GM12878 (cell line): ENCODE measurements at regions not wholly inside any gene's neighbourhood (a gene's known extent, or its start where the extent isn't known, plus 50 kb on each side); places are given as distances from the start of the nearest gene placed in this dataset.

Source experiments
- ATAC-seq: fragments of 200-7000 bp; cut with Tn5 transposase; 3 replicates; pipeline ENCODE4 v1.9.1; 2020; ENCODE audit warnings: mild to moderate bottlenecking, moderate library complexity
- BruUV-seq: library from RNA; stranded (reverse); fragments of 400-500 nt; replicated peaks from 2 replicates; lab custom pipeline; 2021; lab: Mats Ljungman, UMichigan
- CTCF ChIA-PET: fragments of 300-600 bp; sonication (Branson Sonifier 250); formaldehyde crosslinking; extraction: SDS; loops from one replicate; lab custom pipeline; 2021; ENCODE audit warnings: inconsistent platforms; lab: Yijun Ruan, JAX
- POLR2A ChIA-PET: fragments of 350-600 bp; formaldehyde crosslinking; extraction: SDS; loops from one replicate; lab custom pipeline; 2021; ENCODE audit warnings: inconsistent platforms; lab: Charles Lee
- RAD21 ChIA-PET: fragments of 300-600 bp; sonication (Branson Sonifier 250); formaldehyde crosslinking; loops from one replicate; lab custom pipeline; 2023; ENCODE audit warnings: antibody characterized with exemption; ENCODE audit not compliant: unreplicated experiment; lab: Charles Lee
- SMC1A ChIA-PET: fragments of 300-600 bp; sonication (Branson Sonifier 250); formaldehyde crosslinking; loops from one replicate; lab custom pipeline; 2023; ENCODE audit not compliant: unreplicated experiment, uncharacterized antibody; lab: Charles Lee
- DNase-seq: peaks from one replicate; pipeline ENCODE4 v3.0.0-alpha.2; 2011; ENCODE audit warnings: low read depth, low spot score
- FAIRE-seq: peaks from 3 replicates; lab custom pipeline; 2011; peaks lifted over from hg19 to GRCh38; lab: Jason Lieb, UNC
- H2AFZ ChIP-seq: 2 replicates; pipeline ENCODE4 v1.6.0; 2011; ENCODE audit warnings: low read depth, low read length, control low read depth; ENCODE audit not compliant: control insufficient read depth
- H3K27ac ChIP-seq: 2 replicates; pipeline ENCODE4 v1.5.1; 2011; ENCODE audit warnings: control low read depth; ENCODE audit not compliant: control insufficient read depth, insufficient read depth
- H3K27me3 ChIP-seq, 2 experiments: replicated peaks in 1 of 2; 2 replicates each; pipeline versions ENCODE4 v1.6.0 to v1.6.1; 2011; ENCODE audit warnings: low read length in 1 of 2; ENCODE audit not compliant: control insufficient read depth in 2 of 2, insufficient read depth in 2 of 2
- H3K36me3 ChIP-seq, 2 experiments: 2 replicates each; pipeline ENCODE4 v1.5.1; 2011; ENCODE audit warnings: low read length in 1 of 2; ENCODE audit not compliant: control insufficient read depth in 2 of 2, insufficient read depth in 2 of 2
- H3K4me1 ChIP-seq: 2 replicates; pipeline ENCODE4 v1.6.1; 2011; ENCODE audit warnings: mild to moderate bottlenecking, low read length, moderate library complexity, mixed read lengths; ENCODE audit not compliant: control insufficient read depth, insufficient read depth
- H3K4me2 ChIP-seq: 2 replicates; pipeline ENCODE4 v1.6.0; 2011; ENCODE audit warnings: control low read depth; ENCODE audit not compliant: control insufficient read depth, insufficient read depth
- H3K4me3 ChIP-seq: fragments of 200-600 bp; sonication (generic); 2 replicates; pipeline ENCODE4 v1.5.1; 2016
- H3K79me2 ChIP-seq: 2 replicates; pipeline ENCODE4 v1.6.0; 2011; ENCODE audit warnings: low read length; ENCODE audit not compliant: control insufficient read depth, insufficient read depth
- H3K9ac ChIP-seq: 2 replicates; pipeline ENCODE4 v1.8.0; 2011; ENCODE audit warnings: low read length, control low read depth, mixed read lengths; ENCODE audit not compliant: control insufficient read depth, insufficient read depth
- H3K9me3 ChIP-seq: replicated peaks from 3 replicates; pipeline ENCODE4 v1.5.1; 2011; ENCODE audit warnings: mild to moderate bottlenecking, low read length; ENCODE audit not compliant: control insufficient read depth, insufficient read depth
- H4K20me1 ChIP-seq: 2 replicates; pipeline ENCODE4 v1.6.0; 2011; ENCODE audit not compliant: control insufficient read depth, insufficient read depth
- BCL11A ChIP-seq: IDR thresholded peaks from 2 replicates; pipeline ENCODE4 v1.6.1; 2011; ENCODE audit warnings: low read depth, low read length
- JUND ChIP-seq: IDR thresholded peaks from 2 replicates; pipeline ENCODE4 v1.6.1; 2012; ENCODE audit warnings: low read depth, mild to moderate bottlenecking, low read length, improper control_type of control experiment, moderate library complexity
- MAX ChIP-seq: IDR thresholded peaks from 2 replicates; pipeline ENCODE4 v1.6.1; 2012; ENCODE audit warnings: low read depth, low read length, improper control_type of control experiment
- NR2F1 ChIP-seq: fragments of 450-650 bp; conservative IDR thresholded peaks from 2 replicates; pipeline ENCODE4 v1.6.1; 2017; ENCODE audit warnings: mild to moderate bottlenecking
- PML ChIP-seq: IDR thresholded peaks from 2 replicates; pipeline ENCODE4 v1.6.1; 2012; ENCODE audit warnings: low read length, inconsistent platforms
- SUZ12 ChIP-seq: fragments of 200-600 bp; sonication (generic); IDR thresholded peaks from one replicate; pipeline ENCODE4 v1.6.1; 2018; ENCODE audit warnings: antibody characterized with exemption, mild to moderate bottlenecking; ENCODE audit not compliant: unreplicated experiment
- ZZZ3 ChIP-seq: IDR thresholded peaks from 2 replicates; pipeline ENCODE4 v1.6.1; 2011; ENCODE audit warnings: low read depth; ENCODE audit not compliant: control insufficient read depth, insufficient read length
- WGBS: methylation state at CpG from one replicate; pipeline ENCODE4 v1.1.6; 2016; ENCODE audit warnings: low lambda C conversion rate; ENCODE audit not compliant: insufficient replicate concordance, insufficient coverage; ENCODE audit errors: missing lambda C conversion rate; 5-methylcytosine and 5-hydroxymethylcytosine counted together
- in situ Hi-C: fragments of 300-500 bp; cut with MboI; formaldehyde crosslinking; loops from 9 replicates; pipeline ENCODE4 v1.14.3; 2018; ENCODE audit warnings: mixed read lengths
- intact Hi-C: fragments of 100-400 bp; cut with micrococcal nuclease; formaldehyde crosslinking; loops from one replicate; pipeline ENCODE4 v1.14.2; 2022; ENCODE audit not compliant: unreplicated experiment

- no peak for TF ChIP-seq JUND
- TF ChIP-seq ZZZ3, result no peak
- TF ChIP-seq BCL11A, result no peak
- TF ChIP-seq, all 136 proteins: peak for 0
Measured at GRCh38 chr3:67876261-67876660, 221.8 kb upstream of the SUCLG2 start (continued).

- H3K9me3 ChIP-seq, result no peaks in the 10 kb centered on the region
- ATAC-seq (no peak), FAIRE-seq (no peak), DNase-seq (no peak)
- no TSS peak for BruUV-seq
- H3K4me3 ChIP-seq, result no peak overlapping the region
- H3K9ac ChIP-seq, result no peak overlapping the region
- H3K27ac ChIP-seq, result no peak overlapping the region
- H4K20me1 ChIP-seq, result no peaks in the 10 kb centered on the region
- SMC1A ChIA-PET, result interaction anchor here (0.6 kb wide), 1 partner anchor 689 kb away, joined by 3 read pairs; no protein-coding TSS in a partner anchor
- POLR2A ChIA-PET, result no interaction called here
- intact Hi-C loops (no loop called here), in situ Hi-C loops (no loop called here)
- no peak overlapping the region for H2AFZ ChIP-seq
- no peaks in the 10 kb centered on the region for H3K36me3 ChIP-seq
- no peak overlapping the region for H3K4me2 ChIP-seq
- 21% methylated on average over 3 of the region's 3 CpGs for WGBS
- CTCF ChIA-PET, result no interaction called here
- TF ChIP-seq PML (no peak), SUZ12 (no peak)
- no peaks in the 10 kb centered on the region for H3K27me3 ChIP-seq
- RAD21 ChIA-PET, result no interaction called here
- H3K4me1 ChIP-seq, result no peaks in the 10 kb centered on the region
- no peaks in the 10 kb centered on the region for H3K79me2 ChIP-seq
Measured at GRCh38 chr3:67875858-67876257, 221.4 kb upstream of the SUCLG2 start.

- TF ChIP-seq MAX (no peak), NR2F1 (no peak)
- BruUV-seq, result no TSS peak
- no peaks in the 10 kb centered on the region for H3K27me3 ChIP-seq
- ChIA-PET SMC1A (no interaction called here), CTCF (no interaction called here), RAD21 (no interaction called here), POLR2A (no interaction called here)
- H3K4me1 ChIP-seq, result no peaks in the 10 kb centered on the region
- WGBS, result under 1% methylated on average over 4 of the region's 4 CpGs
- intact Hi-C loops, result no loop called here
- H2AFZ ChIP-seq, result no peak overlapping the region
- no peak overlapping the region for H3K4me3 ChIP-seq
- H4K20me1 ChIP-seq, result no peaks in the 10 kb centered on the region
- no peak overlapping the region for H3K9ac ChIP-seq
- DNase-seq (no peak), ATAC-seq (no peak), FAIRE-seq (no peak)
- no peaks in the 10 kb centered on the region for H3K36me3 ChIP-seq
- H3K27ac ChIP-seq, result no peak overlapping the region
- no peak overlapping the region for H3K4me2 ChIP-seq
- H3K79me2 ChIP-seq, result no peaks in the 10 kb centered on the region
- in situ Hi-C loops, result no loop called here
- no peaks in the 10 kb centered on the region for H3K9me3 ChIP-seq
Measured at GRCh38 chr3:67875338-67875737, 220.9 kb upstream of the SUCLG2 start.
